ENCODE measurements at regions not wholly inside any gene's neighbourhood (a gene's known extent, or its start where the extent isn't known, plus 50 kb on each side); places are given as distances from the start of the nearest gene placed in this dataset.

DNA sequence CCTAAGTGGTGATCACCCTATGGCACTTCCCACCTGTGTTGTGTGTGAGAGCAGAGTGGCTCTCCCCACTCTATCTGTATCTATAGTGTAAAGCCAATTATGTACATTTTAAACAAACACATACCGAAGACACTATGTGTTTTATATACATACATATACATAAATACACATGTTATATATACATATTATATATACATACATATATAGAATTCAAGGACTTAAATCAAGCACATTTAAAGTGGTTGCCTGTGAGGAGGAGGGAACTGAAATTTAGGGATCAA lies 246.6 kb downstream of the LY86 start:
- TF ChIP-seq CTCF (conservative IDR thresholded peaks at IDR 0.05) (no peak), ZFX (IDR thresholded peaks at IDR 0.05) (no peak)
- H3K27ac ChIP-seq: no peak overlapping the region

DNA sequence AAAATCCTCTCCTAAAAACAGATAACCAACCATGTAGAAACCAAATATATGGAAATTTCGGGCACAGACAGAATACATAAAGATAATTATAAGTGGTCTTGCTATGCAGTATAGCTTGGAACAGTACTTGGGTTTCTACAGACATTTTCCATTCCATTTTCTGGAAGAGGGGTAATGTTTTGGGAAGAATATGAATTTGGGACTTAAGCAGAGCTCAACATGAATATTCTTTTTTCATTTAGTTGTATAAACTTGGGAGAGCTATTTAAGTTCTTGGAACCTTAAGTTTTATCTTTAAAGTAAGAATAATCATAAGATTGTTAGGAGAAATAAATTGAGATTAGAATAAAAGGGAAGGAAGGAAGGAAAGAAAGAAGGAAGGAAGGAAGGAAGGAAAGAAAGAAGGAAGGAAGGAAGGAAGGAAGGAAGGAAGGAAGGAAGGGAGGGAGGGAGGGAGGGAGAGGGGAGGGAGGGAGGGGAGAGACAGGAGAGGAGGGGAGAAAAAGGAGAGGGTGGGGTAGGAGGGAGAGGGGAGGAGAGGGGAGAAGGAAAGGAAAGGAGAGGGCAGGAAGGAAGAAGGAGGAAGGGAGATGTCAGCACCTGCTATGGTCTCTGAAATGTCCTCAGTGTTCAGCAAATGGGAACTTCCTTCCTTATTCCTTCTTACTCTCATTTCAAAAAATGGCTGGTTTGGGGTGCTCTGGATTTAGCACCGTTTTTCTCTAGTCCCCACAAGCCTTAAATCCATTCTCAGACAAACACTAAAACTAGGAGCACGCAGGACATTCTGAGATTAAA lies 248.3 kb downstream of the LY86 start:
- TF ChIP-seq ZFX (IDR thresholded peaks at IDR 0.05) (no peak), CTCF (conservative IDR thresholded peaks at IDR 0.05) (no peak)
- H3K27ac ChIP-seq: no peak overlapping the region

DNA sequence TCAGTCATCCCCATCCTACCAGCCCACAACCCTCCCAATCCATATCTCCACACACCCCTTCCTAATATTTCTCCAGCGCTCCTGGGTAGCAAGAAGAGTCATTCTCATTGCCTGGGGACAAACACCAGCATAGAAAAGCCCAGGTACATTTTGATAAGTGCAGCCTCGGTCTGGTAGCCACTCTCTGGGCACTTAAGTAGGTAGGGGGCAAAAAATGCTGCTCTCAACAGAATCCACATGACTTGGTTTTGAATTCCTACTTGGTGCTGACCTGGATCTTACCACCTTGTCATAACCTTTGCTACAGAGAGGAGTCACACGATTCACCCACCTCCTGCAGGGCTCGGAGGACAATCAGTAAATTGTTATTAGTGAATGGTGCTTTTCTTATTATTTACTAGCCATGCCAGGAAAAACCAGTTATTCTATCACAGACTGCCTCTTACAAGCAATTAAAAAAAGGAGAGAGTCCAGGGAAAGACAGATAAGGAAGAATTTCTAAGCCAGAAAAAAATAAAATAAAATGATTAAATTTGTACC lies 249.1 kb downstream of the LY86 start:
- no peak overlapping the region for H3K27ac ChIP-seq
- no peak for TF ChIP-seq CTCF (conservative IDR thresholded peaks at IDR 0.05)
- no peak for TF ChIP-seq ZFX (IDR thresholded peaks at IDR 0.05)

DNA sequence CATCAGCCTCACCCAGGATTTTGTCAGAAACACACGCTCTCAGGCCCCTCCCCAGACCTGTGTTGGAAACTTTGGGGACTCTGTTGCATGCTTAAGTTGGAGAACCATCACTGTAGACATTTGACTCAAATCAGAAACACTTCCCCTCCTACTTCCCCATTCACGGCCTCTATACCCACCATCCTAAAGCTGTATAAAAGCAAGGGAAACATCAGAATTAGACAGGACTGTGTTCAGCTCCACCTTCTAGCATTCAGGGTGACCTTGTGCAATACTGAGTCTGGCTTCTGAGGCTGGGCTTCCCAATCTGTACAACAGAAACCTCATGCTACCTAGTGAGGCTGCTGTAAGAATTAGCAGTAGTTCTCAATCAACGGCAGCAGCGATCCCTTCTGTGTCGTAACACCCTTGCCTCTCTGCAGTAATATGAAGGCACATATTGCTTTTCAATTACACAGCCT lies 252.3 kb downstream of the LY86 start:
- TF ChIP-seq CTCF (conservative IDR thresholded peaks at IDR 0.05) (no peak), ZFX (IDR thresholded peaks at IDR 0.05) (no peak)
- no peak overlapping the region for H3K27ac ChIP-seq

- no peak for TF ChIP-seq ZFX (IDR thresholded peaks at IDR 0.05)
- H3K27ac ChIP-seq: no peak overlapping the region
Measured at GRCh38 chr6:6841571-6841970, 253.1 kb downstream of the LY86 start.

GRCh38 chr6:6842291-6842690 lies 253.8 kb downstream of the LY86 start:
- TF ChIP-seq CTCF (conservative IDR thresholded peaks at IDR 0.05) (no peak), ZFX (IDR thresholded peaks at IDR 0.05) (no peak)
- no peak overlapping the region for H3K27ac ChIP-seq

DNA sequence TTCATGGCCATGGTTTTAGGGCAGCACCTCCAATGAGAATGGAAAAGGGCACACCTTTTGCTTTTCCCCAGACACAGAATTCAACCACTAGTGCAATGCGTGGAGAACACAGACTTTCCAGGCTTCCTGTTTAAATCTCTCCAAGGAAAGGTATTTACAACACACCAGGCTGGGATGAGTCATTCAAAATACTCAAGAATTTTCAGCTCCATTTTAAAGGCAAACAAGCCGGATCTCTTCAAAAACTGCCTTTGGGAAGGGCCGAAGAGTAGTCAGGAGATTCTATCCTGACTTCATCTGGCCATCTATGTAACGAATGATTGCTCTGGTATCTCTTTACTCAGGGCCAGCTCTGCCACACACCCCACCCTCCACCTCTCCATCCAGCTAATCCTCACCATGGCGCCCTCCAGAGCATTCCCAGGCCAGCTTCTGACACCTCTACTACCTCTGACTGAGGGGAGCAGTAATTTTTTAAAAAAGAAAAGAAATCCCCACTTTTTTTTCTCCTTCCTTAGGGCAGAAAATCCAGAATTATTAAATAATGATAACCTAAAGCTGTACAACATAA lies 254.6 kb downstream of the LY86 start:
- no peak overlapping the region for H3K27ac ChIP-seq
- TF ChIP-seq ZFX (IDR thresholded peaks at IDR 0.05): no peak
- TF ChIP-seq CTCF (conservative IDR thresholded peaks at IDR 0.05): no peak
